ENCODE measurements at regions not wholly inside any gene's neighbourhood (a gene's known extent, or its start where the extent isn't known, plus 50 kb on each side); places are given as distances from the start of the nearest gene placed in this dataset.
"Not testable (repeated sequence)": the region's sequence is repeated elsewhere in the genome, so short reads cannot be mapped to it uniquely, and the experiment has no call there.

GRCh38 chr3:80733522-80734176 lies 965.9 kb upstream of the ROBO1 start:
- Histone ChIP-seq H3K36me3 (ENCODE audit: low read depth) (no peaks in the 10 kb centered on the region), H3K4me2 (ENCODE audit: unreplicated experiment) (no peak overlapping the region), H3F3A (ENCODE audit: insufficient read depth) (no peaks in the 10 kb centered on the region), H3K4me3 (no peak overlapping the region), H3K79me2 (ENCODE audit: insufficient read depth) (no peaks in the 10 kb centered on the region), H3K27me3 (replicated peaks; ENCODE audit: insufficient read depth) (no peaks in the 10 kb centered on the region), H4K20me1 (ENCODE audit: insufficient read depth) (no peaks in the 10 kb centered on the region), H3K4me1 (ENCODE audit: insufficient read depth) (no peaks in the 10 kb centered on the region; the same call in 1 of the 2 replicates), H2AFZ (no peak overlapping the region), H3K27ac (no peak overlapping the region), H3K9me2 (ENCODE audit: insufficient read depth) (no peaks in the 10 kb centered on the region), H3K9me3 (ENCODE audit: low read depth) (no peaks in the 10 kb centered on the region), H3K9ac (no peak overlapping the region)
- in situ Hi-C loops (cut with MboI) = no loop called here
- no peak for TF ChIP-seq EZH2 (IDR thresholded peaks at IDR 0.05; ENCODE audit: insufficient read depth, poor library complexity, severe bottlenecking)
- TF ChIP-seq EZH2phosphoT487 (IDR thresholded peaks at IDR 0.05; ENCODE audit: insufficient read depth, low read depth) = no peak
- WGBS, 2 experiments (ENCODE audit: low coverage in 1 of 2, low lambda C conversion rate in 2 of 2, missing lambda C conversion rate in 2 of 2) = 42 to 46% methylated on average over 5 of the region's 5 CpGs
- DNase-seq = peak; percentile 42

- H3K27me3 ChIP-seq (replicated peaks; ENCODE audit: insufficient read depth); H3F3A ChIP-seq (ENCODE audit: insufficient read depth); H3K27ac ChIP-seq; H3K9me2 ChIP-seq (ENCODE audit: insufficient read depth); H3K9ac ChIP-seq; in situ Hi-C loops (cut with MboI); H3K4me1 ChIP-seq (ENCODE audit: insufficient read depth); H4K20me1 ChIP-seq (ENCODE audit: insufficient read depth); H3K36me3 ChIP-seq (ENCODE audit: low read depth); H3K79me2 ChIP-seq (ENCODE audit: insufficient read depth); H2AFZ ChIP-seq; DNase-seq; H3K4me2 ChIP-seq (ENCODE audit: unreplicated experiment); H3K9me3 ChIP-seq (ENCODE audit: low read depth); H3K4me3 ChIP-seq: not testable (repeated sequence)
- 53 to 62% methylated on average over 3 of the region's 3 CpGs for WGBS, 2 experiments (ENCODE audit: low coverage in 1 of 2, low lambda C conversion rate in 2 of 2, missing lambda C conversion rate in 2 of 2)
Observed at GRCh38 chr3:80727561-80727960, 959.8 kb upstream of the ROBO1 start.

GRCh38 chr3:80709597-80710322 lies 942.0 kb upstream of the ROBO1 start:
- H3K4me1 ChIP-seq (ENCODE audit: insufficient read depth); in situ Hi-C loops (cut with MboI); H3K4me3 ChIP-seq; H3K79me2 ChIP-seq (ENCODE audit: insufficient read depth); DNase-seq; H3F3A ChIP-seq (ENCODE audit: insufficient read depth); H3K36me3 ChIP-seq (ENCODE audit: low read depth); H2AFZ ChIP-seq; H3K9me3 ChIP-seq (ENCODE audit: low read depth); H3K4me2 ChIP-seq (ENCODE audit: unreplicated experiment); H3K27me3 ChIP-seq (replicated peaks; ENCODE audit: insufficient read depth); H3K27ac ChIP-seq; H4K20me1 ChIP-seq (ENCODE audit: insufficient read depth); H3K9ac ChIP-seq; H3K9me2 ChIP-seq (ENCODE audit: insufficient read depth): not testable (repeated sequence)
- 49 to 55% methylated on average over 5 of the region's 5 CpGs for WGBS, 2 experiments (ENCODE audit: low coverage in 1 of 2, low lambda C conversion rate in 2 of 2, missing lambda C conversion rate in 2 of 2)

GRCh38 chr3:80705290-80705689 lies 937.5 kb upstream of the ROBO1 start:
- no peak for DNase-seq
- 67 to 73% methylated on average over 1 of the region's 1 CpG for WGBS, 2 experiments (ENCODE audit: low coverage in 1 of 2, low lambda C conversion rate in 2 of 2, missing lambda C conversion rate in 2 of 2)
- TF ChIP-seq EZH2 (IDR thresholded peaks at IDR 0.05; ENCODE audit: insufficient read depth, poor library complexity, severe bottlenecking) (no peak), EZH2phosphoT487 (IDR thresholded peaks at IDR 0.05; ENCODE audit: insufficient read depth, low read depth) (no peak)

More at GRCh38 chr3:80705290-80705689, 937.5 kb upstream of the ROBO1 start:
- Histone ChIP-seq H3K9me2 (ENCODE audit: insufficient read depth) (no peaks in the 10 kb centered on the region), H3K79me2 (ENCODE audit: insufficient read depth) (no peaks in the 10 kb centered on the region), H3F3A (ENCODE audit: insufficient read depth) (no peaks in the 10 kb centered on the region), H4K20me1 (ENCODE audit: insufficient read depth) (no peaks in the 10 kb centered on the region), H3K27ac (no peak overlapping the region), H3K9ac (no peak overlapping the region), H3K36me3 (ENCODE audit: low read depth) (no peaks in the 10 kb centered on the region), H2AFZ (no peak overlapping the region), H3K4me2 (ENCODE audit: unreplicated experiment) (no peak overlapping the region), H3K27me3 (replicated peaks; ENCODE audit: insufficient read depth) (no peaks in the 10 kb centered on the region), H3K9me3 (ENCODE audit: low read depth) (no peaks in the 10 kb centered on the region), H3K4me1 (ENCODE audit: insufficient read depth) (no peaks in the 10 kb centered on the region), H3K4me3 (no peak overlapping the region)
- in situ Hi-C loops (cut with MboI) = no loop called here
